Urothelium cell line (cell line): ENCODE measurements at regions not wholly inside any gene's neighbourhood (a gene's known extent, or its start where the extent isn't known, plus 50 kb on each side); places are given as distances from the start of the nearest gene placed in this dataset.
"Not testable (repeated sequence)": the region's sequence is repeated elsewhere in the genome, so short reads cannot be mapped to it uniquely, and the experiment has no call there.

Source experiments
- DNase-seq: peaks from one replicate; pipeline ENCODE4 v3.0.0; 2011; ENCODE audit warnings: low spot score, mixed read lengths
- FAIRE-seq: peaks from 2 replicates; lab custom pipeline; 2011; peaks lifted over from hg19 to GRCh38; lab: Jason Lieb, UNC

DNA sequence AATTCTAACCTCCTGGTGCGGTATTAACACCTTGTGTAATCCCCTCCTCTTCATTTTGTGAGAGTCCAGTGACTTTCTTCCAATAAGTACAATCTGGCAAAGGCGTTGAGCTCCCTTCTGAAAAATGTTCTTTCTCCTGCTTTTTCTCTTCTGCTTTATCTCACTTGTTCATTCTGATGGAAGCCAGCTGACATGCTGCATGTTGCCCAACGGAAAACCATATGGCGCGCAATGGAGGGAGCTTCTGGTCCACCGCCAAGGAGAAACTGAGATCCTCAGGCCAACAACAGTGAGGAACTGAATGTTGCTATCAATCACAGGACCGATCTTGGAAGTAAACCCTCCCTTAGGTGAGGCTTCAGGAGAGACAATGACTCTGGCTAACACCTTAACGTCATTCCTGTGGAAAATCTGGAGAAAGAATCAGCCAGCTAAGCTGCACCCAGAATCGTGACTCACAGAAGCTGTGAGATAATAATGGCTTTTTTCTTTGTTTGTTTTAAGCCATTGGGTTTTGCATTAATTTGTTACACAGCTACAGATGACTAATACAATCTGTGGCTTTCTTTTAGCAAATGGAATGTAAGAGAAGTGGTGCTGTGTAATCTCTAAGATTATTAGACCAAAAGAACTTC is 1323.9 kb upstream of the DDX18 start:
- peak; percentile 84 for FAIRE-seq

DNA sequence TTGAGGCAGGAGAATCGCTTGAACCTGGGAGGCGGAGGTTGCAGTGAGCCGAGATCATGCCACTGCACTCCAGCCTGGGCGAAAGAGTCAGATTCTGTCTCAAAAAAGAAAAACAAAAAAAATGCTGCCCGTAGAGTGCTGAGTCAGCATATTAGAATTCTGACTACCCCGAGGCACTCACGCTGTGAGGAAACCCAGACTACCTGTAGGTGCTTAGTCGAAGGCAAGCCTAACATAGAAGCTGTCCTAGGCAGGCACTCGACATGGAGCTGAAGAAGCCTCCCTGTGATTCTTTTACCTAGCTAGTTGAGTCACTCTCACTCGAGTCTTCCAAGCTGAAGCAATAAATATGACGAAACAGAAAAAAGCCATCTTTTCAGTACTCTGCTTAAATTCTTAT is 1323.2 kb upstream of the DDX18 start:
- FAIRE-seq, result no peak
- DNase-seq, result peak; percentile 70

More for the DNA sequence above, 1323.9 kb upstream of the DDX18 start:
- DNase-seq, result peak; percentile 66

DNA sequence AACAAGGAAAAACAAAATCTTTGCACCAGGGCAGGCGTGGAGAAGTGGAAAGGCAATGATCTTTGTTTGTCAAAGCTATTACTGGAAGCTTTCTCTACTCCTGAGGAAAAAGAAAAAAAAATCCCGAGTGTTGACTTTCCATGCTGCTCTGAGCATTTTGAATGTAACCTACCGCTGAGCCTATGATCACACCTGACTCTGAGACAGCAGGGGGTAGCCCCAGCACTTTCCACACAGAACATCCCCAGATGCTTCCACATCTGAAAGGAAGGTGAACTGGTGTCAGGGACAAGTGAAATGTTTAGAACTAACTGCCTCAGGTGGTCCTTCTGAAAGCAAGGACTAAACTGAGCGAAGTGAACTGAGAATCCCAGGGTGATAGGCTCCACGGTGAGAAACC is 1315.1 kb upstream of the DDX18 start:
- FAIRE-seq (no peak), DNase-seq (no peak)

DNA sequence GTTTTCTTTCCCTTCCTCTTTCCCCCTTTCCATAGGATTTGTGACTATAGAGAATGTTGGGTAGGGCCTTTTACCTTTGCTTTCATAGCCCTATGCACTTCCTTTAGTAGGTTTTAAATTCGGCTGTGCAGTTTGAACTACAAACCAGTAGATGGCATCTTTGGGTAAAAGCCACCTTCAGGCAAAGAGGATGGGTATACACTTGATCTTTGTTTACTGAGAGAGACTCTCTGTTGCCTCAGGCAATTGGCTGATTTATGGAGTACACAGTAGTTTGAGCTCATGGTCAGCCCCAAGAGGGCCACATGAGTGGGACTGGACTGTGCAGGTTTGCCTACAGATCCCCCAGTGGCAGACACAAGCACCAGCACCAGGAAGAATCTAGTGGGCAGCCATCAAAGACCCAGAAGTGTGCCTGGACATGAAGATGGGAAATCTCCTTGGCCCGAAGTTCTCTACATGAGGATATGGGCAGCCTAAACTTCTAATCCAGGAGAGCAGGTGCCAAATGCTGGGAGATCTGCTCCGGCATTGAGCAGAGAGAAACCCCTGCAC is 1304.3 kb upstream of the DDX18 start:
- FAIRE-seq (peak; percentile 9), DNase-seq (peak; percentile 32)

DNA sequence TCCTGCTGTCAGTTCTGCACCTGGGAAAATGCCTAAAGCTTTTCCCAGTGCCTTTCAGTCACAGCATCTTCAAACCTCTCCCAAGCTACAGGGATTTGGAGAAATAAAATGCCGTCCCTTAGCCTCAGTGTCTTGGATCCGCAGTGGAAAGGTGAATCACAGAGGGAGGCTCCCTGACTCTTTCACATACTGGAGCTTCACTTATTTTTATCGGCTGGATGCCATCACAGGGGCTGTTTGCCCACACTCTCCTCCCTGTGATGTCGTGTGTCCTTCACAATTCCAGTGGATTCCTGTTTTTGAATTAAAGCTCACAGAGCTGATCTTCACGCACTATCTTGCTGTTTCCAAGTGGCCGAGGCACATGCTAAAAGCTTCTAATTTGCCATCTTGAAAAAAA is 1303.1 kb upstream of the DDX18 start:
- DNase-seq (peak; percentile 27), FAIRE-seq (peak; percentile 23)

DNA sequence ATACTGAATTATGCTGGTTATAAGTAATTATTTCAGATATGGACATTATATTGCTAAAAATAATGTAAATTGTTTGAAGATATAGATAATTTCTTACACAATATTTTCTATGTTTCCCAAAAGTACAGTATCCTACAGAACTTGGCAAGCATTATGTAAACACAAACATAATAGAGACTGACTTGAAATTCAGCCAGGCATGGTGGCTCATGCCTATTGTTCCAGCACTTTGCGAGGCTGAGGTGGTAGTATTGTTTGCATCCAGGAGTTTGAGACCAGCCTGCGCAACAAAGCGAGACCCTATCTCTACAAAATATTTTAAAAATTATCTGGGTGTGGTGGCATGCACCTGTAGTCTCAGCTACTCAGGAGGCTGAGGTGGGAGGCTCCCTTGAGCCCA is 1300.5 kb upstream of the DDX18 start:
- FAIRE-seq (no peak), DNase-seq (no peak)

DNA sequence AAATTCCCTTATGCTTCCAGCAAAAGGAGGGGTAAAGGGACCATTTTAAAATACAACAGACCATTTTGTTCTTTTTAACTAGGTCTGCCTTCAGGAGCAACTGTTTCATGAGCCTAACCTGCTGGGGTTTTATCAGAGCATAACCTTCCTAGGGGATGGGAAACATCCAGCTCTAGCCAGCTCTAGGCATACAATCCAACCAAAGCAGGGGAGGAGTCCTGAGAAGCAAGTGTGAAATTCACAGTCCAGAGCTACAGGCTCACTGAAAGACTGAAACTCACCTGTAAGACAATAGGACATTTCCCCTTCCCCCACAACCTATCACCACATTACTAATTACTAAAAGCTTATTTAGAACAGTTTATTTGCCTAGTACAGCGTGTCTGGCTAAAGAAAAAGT is 1296.6 kb upstream of the DDX18 start:
- no peak for FAIRE-seq

DNA sequence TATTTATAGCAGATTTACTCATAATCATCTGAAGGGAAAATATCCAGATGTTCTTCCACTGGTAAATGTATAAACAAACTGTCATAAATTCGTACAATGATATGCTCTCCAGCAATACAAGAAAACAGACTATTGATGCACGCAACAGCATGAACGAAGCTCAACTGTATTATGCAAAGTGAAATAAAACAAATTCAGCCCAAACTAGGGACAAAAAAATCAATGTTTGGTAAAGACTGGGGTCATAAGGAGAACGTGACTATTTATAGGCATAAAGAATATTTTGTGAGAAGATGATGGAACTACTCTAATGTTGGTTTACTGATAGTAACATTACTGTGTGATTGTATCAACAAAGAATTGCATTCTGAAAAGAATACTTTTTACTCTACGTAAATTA is 1276.7 kb upstream of the DDX18 start:
- no peak for DNase-seq
- no peak for FAIRE-seq

More for the DNA sequence above, 1296.6 kb upstream of the DDX18 start:
- no peak for DNase-seq

DNA sequence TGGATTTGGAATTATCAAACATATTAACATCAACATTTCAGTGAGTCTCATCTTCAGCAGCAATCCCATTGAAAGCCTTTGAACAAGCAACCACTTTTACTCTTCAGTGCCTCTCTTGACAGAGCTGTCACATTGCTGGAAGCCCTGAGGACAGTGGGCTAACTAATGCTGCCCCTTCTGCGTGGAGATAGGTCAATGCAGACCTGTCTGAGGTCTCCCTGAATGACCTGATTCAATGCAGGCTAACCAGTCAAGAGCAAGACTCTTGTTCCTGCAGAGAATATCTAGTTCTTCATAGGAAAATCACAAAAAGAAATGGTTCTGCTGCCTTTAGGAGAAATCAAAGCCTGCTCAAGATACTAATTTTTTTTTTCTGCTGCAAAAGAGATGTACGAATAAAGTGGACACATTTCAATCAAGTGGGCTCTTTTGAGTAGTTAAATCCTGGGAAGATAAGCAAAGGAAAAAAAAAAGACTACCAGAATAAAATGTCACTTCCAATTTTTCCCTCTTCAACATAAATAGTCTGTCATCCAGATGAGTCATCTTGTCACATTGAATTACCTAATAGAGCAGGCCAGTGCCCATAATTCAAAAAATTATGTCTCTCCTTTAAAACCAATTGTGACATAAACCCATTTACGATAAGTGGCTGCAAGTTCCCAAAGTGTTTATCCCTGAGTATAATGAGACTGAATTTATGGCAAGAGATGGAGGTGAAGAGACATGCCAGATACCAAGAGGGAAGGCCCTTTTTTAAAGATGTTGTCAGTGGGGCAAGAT is 1269.0 kb upstream of the DDX18 start:
- FAIRE-seq, result no peak
- DNase-seq, result no peak

DNA sequence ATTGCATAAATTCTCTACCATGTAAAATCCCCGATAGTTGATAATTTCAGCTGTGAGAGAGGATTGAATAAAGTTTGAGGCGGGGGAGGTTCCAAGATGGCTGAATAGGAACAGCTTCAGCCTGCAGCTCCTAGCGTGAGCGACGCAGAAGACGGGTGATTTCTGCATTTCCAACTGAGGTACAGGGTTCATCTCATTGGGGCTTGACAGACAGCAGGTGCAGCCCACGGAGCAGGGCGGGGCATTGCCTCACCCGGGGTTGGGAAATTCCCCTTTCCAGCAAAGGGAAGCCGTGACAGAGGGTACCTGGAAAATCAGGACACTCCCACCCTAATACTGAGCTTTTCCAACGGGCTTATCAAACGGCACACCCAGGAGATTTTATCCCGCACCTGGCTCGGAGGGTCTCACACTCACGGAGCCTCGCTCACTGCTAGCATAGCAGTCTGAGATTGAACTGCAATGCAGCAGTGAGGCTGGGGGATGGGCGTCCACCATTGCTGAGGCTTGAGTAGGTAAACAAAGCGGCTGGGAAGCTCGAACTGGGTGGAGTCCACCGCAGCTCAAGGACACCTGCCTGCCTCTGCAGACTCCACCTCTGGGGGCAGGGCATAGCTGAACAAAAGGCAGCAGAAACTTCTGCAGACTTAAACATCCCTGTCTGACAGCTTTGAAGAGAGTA is 1261.6 kb upstream of the DDX18 start:
- not testable (repeated sequence) for FAIRE-seq, DNase-seq

DNA sequence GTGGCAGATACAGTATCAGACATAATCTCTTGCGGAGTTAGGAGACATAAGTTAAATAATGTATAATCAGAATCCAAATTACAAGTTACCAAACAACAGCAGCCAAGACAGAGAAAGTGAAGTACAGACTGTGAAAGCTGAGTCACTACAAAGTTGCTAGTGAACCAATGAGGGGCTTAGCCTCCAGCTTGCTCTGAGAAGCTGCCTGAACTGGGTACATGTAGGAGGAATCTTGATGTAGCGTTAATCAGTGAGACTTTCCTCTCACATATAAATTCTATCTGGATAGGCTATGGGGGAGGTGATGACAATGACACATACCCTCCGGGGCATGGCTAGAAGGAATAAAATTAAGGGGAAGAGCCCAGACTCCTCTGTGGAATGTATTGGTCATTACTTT is 1234.3 kb upstream of the DDX18 start:
- DNase-seq, result no peak
- FAIRE-seq, result no peak

DNA sequence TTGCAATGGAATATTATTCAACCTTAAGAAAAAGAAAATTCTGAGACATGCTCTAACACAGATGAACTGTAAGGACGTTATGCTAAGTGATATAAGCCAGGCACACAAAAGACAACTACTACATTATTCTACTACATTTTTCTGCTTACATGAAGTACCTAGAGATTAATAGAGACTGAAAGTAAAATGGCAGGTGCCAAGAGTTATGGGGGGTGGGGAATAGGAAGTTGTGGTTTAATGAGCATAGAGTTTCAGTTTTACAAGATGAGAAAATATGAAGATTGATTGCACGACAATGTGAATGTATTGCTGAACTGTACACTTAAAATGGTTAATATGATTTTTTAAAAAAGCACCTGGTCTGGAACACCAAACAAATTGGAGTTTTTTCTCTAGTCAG is 1231.6 kb upstream of the DDX18 start:
- no peak for DNase-seq
- FAIRE-seq, result no peak

DNA sequence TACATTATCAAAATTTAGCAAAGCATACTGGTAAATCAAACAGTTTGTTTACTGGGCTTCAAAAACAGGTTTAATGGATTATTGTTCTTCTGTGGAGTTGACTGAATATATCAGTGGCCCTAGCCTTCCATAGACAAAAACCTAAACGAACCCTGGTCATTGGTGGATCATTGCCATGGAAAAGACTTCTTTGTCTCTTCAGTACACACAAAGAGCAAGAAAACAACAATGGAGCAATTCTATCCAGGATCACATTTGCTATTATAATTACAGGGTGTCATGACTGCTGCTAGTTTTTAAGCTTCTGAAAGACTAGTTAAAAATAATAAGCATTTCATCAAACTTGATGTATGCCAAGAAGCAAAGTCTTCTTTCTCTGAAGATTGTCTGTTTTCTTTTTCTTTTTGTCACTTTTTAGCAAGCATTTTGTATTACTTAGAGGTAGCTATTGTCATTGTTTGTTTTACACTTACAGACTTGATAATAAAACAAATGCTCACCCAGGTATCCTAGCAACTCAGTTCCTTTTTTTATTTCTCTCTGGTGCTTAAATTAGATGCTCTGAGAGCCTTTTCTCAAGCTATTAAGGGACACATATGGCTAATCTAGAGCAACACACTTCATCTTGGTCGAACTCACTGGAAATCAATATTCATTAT is 1228.7 kb upstream of the DDX18 start:
- no peak for FAIRE-seq
- no peak for DNase-seq

DNA sequence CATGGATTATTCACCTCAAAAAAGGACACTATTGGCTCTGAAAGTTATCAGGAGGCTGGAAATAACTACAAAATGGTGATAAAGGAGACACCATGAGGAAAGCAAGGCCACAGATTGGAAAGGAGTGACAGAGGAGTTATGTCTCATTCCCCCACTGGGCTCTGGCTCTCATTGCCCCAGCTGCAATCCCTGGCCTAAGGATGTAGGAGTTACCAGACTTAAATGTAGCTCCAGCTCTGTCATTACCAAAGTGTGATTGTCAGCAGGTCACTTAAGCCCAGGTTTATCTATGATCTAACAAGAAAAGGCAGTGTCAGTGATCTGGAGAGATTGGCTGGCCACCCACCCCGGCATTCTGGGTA is 1228.2 kb upstream of the DDX18 start:
- FAIRE-seq, result no peak
- DNase-seq, result no peak
